GM12865 (cell line): ENCODE measurements at regions not wholly inside any gene's neighbourhood (a gene's known extent, or its start where the extent isn't known, plus 50 kb on each side); places are given as distances from the start of the nearest gene placed in this dataset.

Source experiments
- DNase-seq: peaks from one replicate; pipeline ENCODE4 v3.0.0; 2010; ENCODE audit warnings: low read depth
- H3K4me3 ChIP-seq: 2 replicates; pipeline ENCODE4 v1.5.1; 2011; ENCODE audit warnings: mild to moderate bottlenecking, low read depth, low read length, control low read depth
- TF ChIP-seq, protein P1 (sequence below): IDR thresholded peaks from 2 replicates; pipeline ENCODE4 v1.5.1; 2011; ENCODE audit warnings: low read length, control low read depth, low read depth, inconsistent platforms; ENCODE audit not compliant: insufficient read depth; ENCODE audit errors: missing control alignments

DNA sequence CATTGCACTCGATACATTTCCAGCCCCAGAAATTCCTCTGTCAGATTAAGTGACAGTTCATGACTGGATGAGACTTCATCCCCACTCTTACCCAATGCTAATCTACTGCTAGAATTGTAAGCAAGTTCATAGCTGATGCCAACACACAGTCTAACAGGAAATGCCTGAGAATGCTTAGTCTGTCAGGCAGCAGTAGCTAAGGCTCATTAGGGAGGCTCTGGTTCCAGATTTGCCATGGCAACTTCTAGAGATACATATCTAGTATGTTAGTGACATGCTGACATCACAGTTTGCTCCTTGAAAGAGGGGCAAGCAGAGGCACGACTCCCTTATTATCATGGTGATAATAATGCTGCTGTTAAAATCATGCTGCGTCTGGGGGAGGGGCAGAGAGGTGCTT lies 198.4 kb downstream of the RBM43 start:
- no peak overlapping the region for H3K4me3 ChIP-seq
- TF ChIP-seq, protein P1, sequence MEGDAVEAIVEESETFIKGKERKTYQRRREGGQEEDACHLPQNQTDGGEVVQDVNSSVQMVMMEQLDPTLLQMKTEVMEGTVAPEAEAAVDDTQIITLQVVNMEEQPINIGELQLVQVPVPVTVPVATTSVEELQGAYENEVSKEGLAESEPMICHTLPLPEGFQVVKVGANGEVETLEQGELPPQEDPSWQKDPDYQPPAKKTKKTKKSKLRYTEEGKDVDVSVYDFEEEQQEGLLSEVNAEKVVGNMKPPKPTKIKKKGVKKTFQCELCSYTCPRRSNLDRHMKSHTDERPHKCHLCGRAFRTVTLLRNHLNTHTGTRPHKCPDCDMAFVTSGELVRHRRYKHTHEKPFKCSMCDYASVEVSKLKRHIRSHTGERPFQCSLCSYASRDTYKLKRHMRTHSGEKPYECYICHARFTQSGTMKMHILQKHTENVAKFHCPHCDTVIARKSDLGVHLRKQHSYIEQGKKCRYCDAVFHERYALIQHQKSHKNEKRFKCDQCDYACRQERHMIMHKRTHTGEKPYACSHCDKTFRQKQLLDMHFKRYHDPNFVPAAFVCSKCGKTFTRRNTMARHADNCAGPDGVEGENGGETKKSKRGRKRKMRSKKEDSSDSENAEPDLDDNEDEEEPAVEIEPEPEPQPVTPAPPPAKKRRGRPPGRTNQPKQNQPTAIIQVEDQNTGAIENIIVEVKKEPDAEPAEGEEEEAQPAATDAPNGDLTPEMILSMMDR = no peak
- DNase-seq = no peak

DNA sequence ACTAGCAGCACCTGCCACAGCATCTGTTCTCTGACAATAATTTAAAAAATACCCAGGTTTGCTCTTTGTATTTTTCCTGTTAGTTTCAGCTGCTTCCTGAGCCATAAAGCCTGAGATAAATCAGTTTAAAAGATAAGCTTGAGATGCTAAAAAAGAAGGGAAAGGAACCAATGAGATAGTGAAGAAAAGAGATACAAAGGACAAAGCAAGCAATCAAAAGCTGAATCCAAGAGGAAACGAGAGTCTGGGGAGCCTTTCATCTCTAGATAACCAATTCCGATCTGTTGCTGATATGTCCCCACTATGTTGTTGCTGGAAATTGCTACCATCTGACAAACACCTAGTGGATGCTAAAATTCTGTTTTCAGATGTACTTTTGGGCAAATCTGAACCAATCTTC lies 201.4 kb downstream of the RBM43 start:
- TF ChIP-seq, protein P1 = no peak
- no peak overlapping the region for H3K4me3 ChIP-seq
- no peak for DNase-seq

DNA sequence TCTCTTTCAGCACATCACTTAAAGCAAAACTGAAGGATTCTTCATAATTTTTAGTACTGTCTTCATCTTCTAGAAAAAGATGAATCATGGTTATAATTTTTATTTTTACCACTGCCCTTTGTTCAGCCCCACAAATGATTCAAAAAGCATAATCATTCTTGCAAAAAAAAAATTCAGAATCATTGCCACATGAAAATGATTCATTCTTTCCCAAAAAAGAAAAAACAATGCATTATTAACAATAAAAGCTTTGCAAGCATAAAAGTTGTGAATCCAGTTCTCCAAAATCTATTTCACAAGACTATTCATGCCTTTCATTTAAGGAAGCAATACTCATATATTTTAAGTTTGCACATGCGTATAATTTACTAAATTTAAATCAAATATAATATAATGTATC lies 204.8 kb downstream of the RBM43 start:
- no peak for DNase-seq
- no peak overlapping the region for H3K4me3 ChIP-seq
- TF ChIP-seq, protein P1 = no peak

DNA sequence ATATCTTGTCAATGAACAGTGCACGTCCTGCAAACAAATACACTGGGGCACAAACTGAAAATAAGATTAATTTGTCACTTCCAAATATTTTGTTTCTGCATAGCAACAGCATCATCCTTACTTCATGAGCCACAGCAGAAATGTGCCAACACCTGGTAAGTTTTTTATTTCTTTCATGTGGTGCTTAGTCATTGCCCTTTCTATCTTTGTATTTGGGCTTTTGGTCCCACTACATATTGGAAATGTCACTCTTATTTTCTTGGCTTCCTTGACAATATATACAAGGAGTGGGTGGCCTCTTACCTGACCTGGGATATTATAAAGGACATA lies 208.0 kb downstream of the RBM43 start:
- DNase-seq = no peak
- H3K4me3 ChIP-seq = no peak overlapping the region
- TF ChIP-seq, protein P1 = no peak

DNA sequence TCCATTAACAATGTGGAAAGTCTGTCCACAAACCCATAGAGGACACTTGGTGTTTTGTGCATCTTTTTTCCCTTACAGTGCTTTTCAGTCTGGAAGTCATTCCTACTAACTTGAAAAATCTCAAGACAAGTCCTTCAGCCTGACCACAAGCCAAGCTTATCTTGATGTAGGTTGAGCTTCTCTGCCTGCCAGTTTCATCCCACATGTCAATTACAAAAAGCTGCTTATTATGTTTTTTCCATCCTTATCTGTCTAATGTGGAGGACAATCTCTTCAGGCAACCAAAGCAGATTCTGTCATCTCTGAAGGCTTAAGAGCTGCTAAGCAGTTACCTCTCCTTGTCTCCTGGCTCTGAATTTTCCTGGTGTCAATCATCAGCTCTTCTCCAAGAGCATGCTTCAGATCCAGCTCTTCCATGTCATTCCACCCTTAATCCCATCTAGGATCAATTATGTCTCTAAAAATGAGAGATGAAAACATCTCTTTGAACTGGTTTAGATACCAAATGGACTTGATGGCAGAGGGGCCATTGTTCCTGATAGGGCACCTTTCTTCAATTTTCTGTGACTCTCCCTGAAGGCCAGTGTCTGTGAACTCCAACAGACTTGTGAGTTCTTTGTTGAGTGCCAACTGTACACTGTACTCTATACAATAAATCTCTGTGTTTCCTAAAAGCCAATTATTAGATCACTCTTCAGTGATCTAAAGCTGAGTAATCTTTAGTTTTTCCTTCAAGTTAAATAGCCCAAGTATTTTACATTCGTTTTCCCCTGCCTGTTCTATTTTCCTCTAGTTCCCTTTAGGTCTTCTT lies 208.6 kb downstream of the RBM43 start:
- no peak for DNase-seq
- TF ChIP-seq, protein P1 = no peak
- H3K4me3 ChIP-seq = no peak overlapping the region

DNA sequence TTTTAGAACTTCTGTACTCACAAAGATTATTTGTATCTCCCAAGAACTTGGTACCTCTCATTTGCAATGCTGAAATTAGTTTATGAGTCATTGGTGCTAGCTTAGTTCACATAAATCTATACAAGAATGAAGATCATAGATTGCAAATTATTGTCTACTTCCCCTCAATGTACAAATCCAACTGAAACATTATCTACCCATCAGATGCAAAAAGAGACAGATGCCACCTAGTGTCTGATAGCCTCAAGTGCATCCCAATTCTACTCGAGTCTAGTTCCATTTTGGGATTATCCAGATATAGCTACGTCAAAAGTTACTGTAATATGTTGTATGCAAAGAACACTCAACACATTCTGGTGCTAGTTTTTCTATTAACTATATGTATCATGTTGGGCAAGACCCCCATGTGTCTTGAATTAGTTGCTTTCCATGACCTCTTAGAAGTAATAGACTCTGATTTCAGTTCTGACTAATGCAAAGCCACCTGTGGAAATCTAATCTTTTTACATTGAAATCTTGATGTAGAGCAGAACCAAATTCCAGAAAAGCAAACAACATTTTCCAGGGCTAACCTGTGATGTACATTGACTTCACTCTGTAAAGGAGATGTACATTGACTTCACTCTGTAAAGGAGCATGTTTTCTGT lies 210.0 kb downstream of the RBM43 start:
- H3K4me3 ChIP-seq = no peak overlapping the region
- DNase-seq = peak; percentile 47
- TF ChIP-seq, protein P1 = peak; percentile 83

DNA sequence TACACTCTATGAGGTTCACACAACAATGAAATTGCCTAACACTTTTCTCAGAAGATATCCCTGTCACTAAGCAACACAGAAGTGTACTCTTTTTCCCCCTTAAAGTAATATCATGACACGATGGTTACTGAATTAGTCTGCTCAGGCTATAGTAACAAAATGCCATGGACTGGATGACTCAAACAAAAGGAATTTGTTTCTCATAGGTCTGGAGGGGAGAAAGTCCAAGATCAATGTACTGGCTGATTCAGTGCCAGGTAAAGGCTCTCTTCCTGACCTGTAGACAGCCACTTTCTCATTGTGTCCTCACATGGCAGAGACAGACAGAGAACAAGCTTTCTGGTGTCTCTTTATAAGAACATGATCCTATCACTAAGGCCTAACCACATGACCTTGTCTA lies 211.9 kb downstream of the RBM43 start:
- TF ChIP-seq, protein P1 = no peak
- DNase-seq = no peak
- no peak overlapping the region for H3K4me3 ChIP-seq
